ENCODE measurements at regions not wholly inside any gene's neighbourhood (a gene's known extent, or its start where the extent isn't known, plus 50 kb on each side); places are given as distances from the start of the nearest gene placed in this dataset.
A peak's percentile ranks its signal among the peaks of the same experiment; 100 is the strongest.

- DNase-seq (ENCODE audit: low spot score, unreplicated experiment), result no peak
- peaks cover 8% of the 10 kb centered on the region for H3K9me3 Mint-ChIP-seq (ENCODE audit: low read depth)
- no peak overlapping the region for H3K4me3 Mint-ChIP-seq (ENCODE audit: low read depth)
- peak overlapping the region; percentile 35 for H3K27ac Mint-ChIP-seq
- peaks cover 33% of the 10 kb centered on the region for H3K36me3 Mint-ChIP-seq (ENCODE audit: insufficient read depth)
- H3K4me1 Mint-ChIP-seq (ENCODE audit: low read depth), result peaks cover 36% of the 10 kb centered on the region
- no peak for TF ChIP-seq CTCF (IDR thresholded peaks at IDR 0.05; ENCODE audit: unreplicated experiment)
- H3K27me3 Mint-ChIP-seq, result no peaks in the 10 kb centered on the region
Measured at GRCh38 chr5:124692950-124693349, 53.5 kb downstream of the ZNF608 start.

GRCh38 chr5:124692324-124692723 lies 54.1 kb downstream of the ZNF608 start:
- TF ChIP-seq CTCF (IDR thresholded peaks at IDR 0.05; ENCODE audit: unreplicated experiment), result no peak
- Mint-ChIP-seq H3K36me3 (ENCODE audit: insufficient read depth) (peaks cover 33% of the 10 kb centered on the region), H3K27me3 (no peaks in the 10 kb centered on the region), H3K27ac (peak overlapping the region; percentile 35), H3K9me3 (ENCODE audit: low read depth) (peaks cover 8% of the 10 kb centered on the region), H3K4me1 (ENCODE audit: low read depth) (peaks cover 30% of the 10 kb centered on the region), H3K4me3 (ENCODE audit: low read depth) (no peak overlapping the region)
- DNase-seq (ENCODE audit: low spot score, unreplicated experiment), result no peak

- TF ChIP-seq CTCF (IDR thresholded peaks at IDR 0.05; ENCODE audit: unreplicated experiment), result no peak
- Mint-ChIP-seq H3K9me3 (ENCODE audit: low read depth) (no peaks in the 10 kb centered on the region), H3K4me1 (ENCODE audit: low read depth) (peaks cover 33% of the 10 kb centered on the region), H3K4me3 (ENCODE audit: low read depth) (no peak overlapping the region), H3K36me3 (ENCODE audit: insufficient read depth) (peaks cover 18% of the 10 kb centered on the region), H3K27me3 (no peaks in the 10 kb centered on the region), H3K27ac (peak overlapping the region; percentile 18)
- no peak for DNase-seq (ENCODE audit: low spot score, unreplicated experiment)
Measured at GRCh38 chr5:124689653-124690052, 56.8 kb downstream of the ZNF608 start.

- peaks cover 45% of the 10 kb centered on the region for H3K4me1 Mint-ChIP-seq (ENCODE audit: low read depth)
- peaks cover 24% of the 10 kb centered on the region for H3K36me3 Mint-ChIP-seq (ENCODE audit: insufficient read depth)
- TF ChIP-seq CTCF (IDR thresholded peaks at IDR 0.05; ENCODE audit: unreplicated experiment), result no peak
Measured at GRCh38 chr5:124686239-124687004, 60.0 kb downstream of the ZNF608 start.

DNA sequence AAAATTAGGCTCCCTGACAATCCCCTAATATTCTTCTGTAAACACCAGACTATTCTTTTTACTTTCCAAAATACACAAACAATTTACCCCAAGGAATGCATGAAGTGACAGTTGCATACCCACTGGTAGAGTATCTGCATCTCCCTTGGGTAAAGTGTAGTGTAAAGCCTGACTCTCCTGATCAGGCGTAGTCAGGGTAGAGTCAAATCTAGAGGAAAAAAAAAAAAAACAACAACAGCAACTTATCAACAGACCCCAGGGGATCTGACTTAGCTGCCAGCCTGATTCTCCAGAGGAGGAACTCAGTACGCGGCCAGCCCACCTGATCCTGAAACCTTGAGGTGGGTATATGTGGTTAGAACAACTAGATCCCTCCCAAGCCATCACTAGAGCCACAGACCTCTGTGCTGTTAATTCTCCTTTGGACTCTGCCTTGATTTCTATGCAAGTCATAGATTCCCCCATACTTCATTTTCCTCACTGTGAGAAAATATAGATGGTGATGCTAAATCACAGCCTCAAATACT lies 61.0 kb downstream of the ZNF608 start:
- Mint-ChIP-seq H3K9me3 (ENCODE audit: low read depth) (no peaks in the 10 kb centered on the region), H3K4me3 (ENCODE audit: low read depth) (no peak overlapping the region), H3K36me3 (ENCODE audit: insufficient read depth) (peaks cover 21% of the 10 kb centered on the region), H3K27ac (no peak overlapping the region), H3K27me3 (no peaks in the 10 kb centered on the region), H3K4me1 (ENCODE audit: low read depth) (peaks cover 49% of the 10 kb centered on the region)
- no peak for DNase-seq (ENCODE audit: low spot score, unreplicated experiment)
- TF ChIP-seq CTCF (IDR thresholded peaks at IDR 0.05; ENCODE audit: unreplicated experiment), result no peak

More at GRCh38 chr5:124686239-124687004, 60.0 kb downstream of the ZNF608 start:
- H3K4me3 Mint-ChIP-seq (ENCODE audit: low read depth), result no peak overlapping the region
- DNase-seq (ENCODE audit: low spot score, unreplicated experiment), result no peak
- no peaks in the 10 kb centered on the region for H3K9me3 Mint-ChIP-seq (ENCODE audit: low read depth)
- peak overlapping the region; percentile 5 for H3K27ac Mint-ChIP-seq
- no peaks in the 10 kb centered on the region for H3K27me3 Mint-ChIP-seq
